ENCODE measurements at regions not wholly inside any gene's neighbourhood (a gene's known extent, or its start where the extent isn't known, plus 50 kb on each side); places are given as distances from the start of the nearest gene placed in this dataset.

- no peaks in the 10 kb centered on the region for H3K9me3 ChIP-seq (ENCODE audit: low read depth)
- no peaks in the 10 kb centered on the region for H3K27me3 ChIP-seq
- no peak for DNase-seq (ENCODE audit: low read depth in 1 of 2, low spot score in 1 of 2)
- no peak overlapping the region for H3K4me3 ChIP-seq
- TF ChIP-seq CTCF (IDR thresholded peaks at IDR 0.05; ENCODE audit: low read depth, low read length) = no peak
- no peak overlapping the region for H3K27ac ChIP-seq
- no peaks in the 10 kb centered on the region for H3K36me3 ChIP-seq
- H3K4me1 ChIP-seq (ENCODE audit: low read depth) = no peaks in the 10 kb centered on the region
Observed at GRCh38 chr5:61596265-61596664, 264.2 kb downstream of the ZSWIM6 start.

GRCh38 chr5:61597684-61598083 is 265.6 kb downstream of the ZSWIM6 start:
- no peak for TF ChIP-seq CTCF (IDR thresholded peaks at IDR 0.05; ENCODE audit: low read depth, low read length)
- Histone ChIP-seq H3K27me3 (no peaks in the 10 kb centered on the region), H3K4me1 (ENCODE audit: low read depth) (no peaks in the 10 kb centered on the region), H3K27ac (no peak overlapping the region), H3K9me3 (ENCODE audit: low read depth) (no peaks in the 10 kb centered on the region), H3K36me3 (no peaks in the 10 kb centered on the region), H3K4me3 (no peak overlapping the region)
- no peak for DNase-seq (ENCODE audit: low read depth in 1 of 2, low spot score in 1 of 2)

- H3K9me3 ChIP-seq (ENCODE audit: low read depth) = no peaks in the 10 kb centered on the region
- no peaks in the 10 kb centered on the region for H3K27me3 ChIP-seq
- H3K4me1 ChIP-seq (ENCODE audit: low read depth) = no peaks in the 10 kb centered on the region
- H3K36me3 ChIP-seq = no peaks in the 10 kb centered on the region
- H3K27ac ChIP-seq = no peak overlapping the region
- no peak for DNase-seq (ENCODE audit: low read depth in 1 of 2, low spot score in 1 of 2)
- H3K4me3 ChIP-seq = no peak overlapping the region
- TF ChIP-seq CTCF (IDR thresholded peaks at IDR 0.05; ENCODE audit: low read depth, low read length) = no peak
Observed at GRCh38 chr5:61598126-61598525, 266.1 kb downstream of the ZSWIM6 start.

- Histone ChIP-seq H3K36me3 (no peaks in the 10 kb centered on the region), H3K4me3 (no peak overlapping the region), H3K4me1 (ENCODE audit: low read depth) (no peaks in the 10 kb centered on the region), H3K27me3 (no peaks in the 10 kb centered on the region), H3K27ac (no peak overlapping the region), H3K9me3 (ENCODE audit: low read depth) (no peaks in the 10 kb centered on the region)
- TF ChIP-seq CTCF (IDR thresholded peaks at IDR 0.05; ENCODE audit: low read depth, low read length) = no peak
- peak in 1 of 2 donors; percentile 23 for DNase-seq (ENCODE audit: low read depth in 1 of 2, low spot score in 1 of 2)
Observed at GRCh38 chr5:61599370-61600122, 267.5 kb downstream of the ZSWIM6 start.

GRCh38 chr5:61600123-61600444 is 268.0 kb downstream of the ZSWIM6 start:
- no peak overlapping the region for H3K27ac ChIP-seq
- no peak for DNase-seq (ENCODE audit: low read depth in 1 of 2, low spot score in 1 of 2)
- no peaks in the 10 kb centered on the region for H3K27me3 ChIP-seq
- H3K4me1 ChIP-seq (ENCODE audit: low read depth) = no peaks in the 10 kb centered on the region
- no peak for TF ChIP-seq CTCF (IDR thresholded peaks at IDR 0.05; ENCODE audit: low read depth, low read length)
- H3K36me3 ChIP-seq = no peaks in the 10 kb centered on the region
- no peak overlapping the region for H3K4me3 ChIP-seq
- no peaks in the 10 kb centered on the region for H3K9me3 ChIP-seq (ENCODE audit: low read depth)

Data from cardiac muscle cell (in vitro differentiated cells and primary cell).